HCT116 (cell line): ENCODE measurements at regions not wholly inside any gene's neighbourhood (a gene's known extent, or its start where the extent isn't known, plus 50 kb on each side); places are given as distances from the start of the nearest gene placed in this dataset.

Source experiments
- ATAC-seq: fragments of 200-7000 bp; cut with Tn5 transposase; 2 replicates; pipeline ENCODE4 v1.9.1; 2020; ENCODE audit warnings: mild to moderate bottlenecking, moderate library complexity
- BruUV-seq: library from RNA; stranded (reverse); fragments of 400-500 nt; replicated peaks from 2 replicates; lab custom pipeline; 2021; lab: Mats Ljungman, UMichigan
- CTCF ChIA-PET: fragments of 300-600 bp; sonication (Branson Sonifier 250); formaldehyde crosslinking; loops from one replicate; lab custom pipeline; 2021; ENCODE audit warnings: antibody characterized with exemption; lab: Charles Lee
- POLR2A ChIA-PET: fragments of 300-600, 350-600 bp; sonication (Branson Sonifier 250); formaldehyde crosslinking; loops from one replicate; lab custom pipeline; 2021; ENCODE audit warnings: antibody characterized with exemption; lab: Charles Lee
- RAD21 ChIA-PET, 2 experiments: fragments of 300-600 bp; sonication (Branson Sonifier 250); formaldehyde crosslinking; loops; one replicate each; lab custom pipeline; 2023; ENCODE audit warnings: low total read pairs in 2 of 2; ENCODE audit not compliant: uncharacterized antibody in 2 of 2, unreplicated experiment in 2 of 2, low non-redundant PET in 1 of 2; lab: Charles Lee
- DNase-seq: peaks from one replicate; pipeline ENCODE4 v3.0.0-alpha.2; 2010; ENCODE audit warnings: low read depth, low spot score
- H2AFZ ChIP-seq: fragments of 200-600 bp; shearing (Covaris generic), sonication (generic); 2 replicates; pipeline ENCODE4 v1.6.1; 2017; ENCODE audit warnings: low read depth, mixed run types, mixed read lengths, antibody characterized with exemption, low read length; ENCODE audit not compliant: poor library complexity, severe bottlenecking
- H3K27ac ChIP-seq: 2 replicates; pipeline ENCODE4 v1.5.1; 2012; ENCODE audit warnings: low read depth, low read length
- H3K27me3 ChIP-seq: fragments of 200-600 bp; sonication (generic); 2 replicates; pipeline ENCODE4 v1.6.1; 2016; ENCODE audit warnings: mixed run types, low read length, mixed read lengths; ENCODE audit not compliant: insufficient read depth
- H3K36me3 ChIP-seq, 2 experiments: fragments of 200-500 bp in 1 of 2; fragments of 200-600 bp in 1 of 2; sonication (Bioruptor generic) in 1 of 2; sonication (generic) in 1 of 2; 2 replicates each; pipeline versions ENCODE4 v1.5.1 to v1.6.1; 2014 to 2016; ENCODE audit warnings: low read length in 2 of 2, inconsistent platforms in 1 of 2, mixed read lengths in 1 of 2, mixed run types in 1 of 2; ENCODE audit not compliant: insufficient read depth in 2 of 2, control insufficient read depth in 1 of 2
- H3K4me1 ChIP-seq, 2 experiments: fragments of 200-600 bp in 1 of 2; sonication (generic) in 1 of 2; 2 replicates each; pipeline versions ENCODE4 v1.5.1 to v1.6.1; 2012 to 2017; ENCODE audit warnings: low read length in 2 of 2, inconsistent platforms in 1 of 2, mild to moderate bottlenecking in 1 of 2, mixed read lengths in 1 of 2, mixed run types in 1 of 2, moderate library complexity in 1 of 2; ENCODE audit not compliant: insufficient read depth in 2 of 2, control insufficient read depth in 1 of 2
- H3K4me2 ChIP-seq: fragments of 200-600 bp; sonication (generic); 2 replicates; pipeline ENCODE4 v1.6.1; 2017; ENCODE audit warnings: mixed run types, low read length, mixed read lengths
- H3K4me3 ChIP-seq, 2 experiments: fragments of 200-600 bp in 1 of 2; sonication (generic) in 1 of 2; replicated peaks in 1 of 2; 2 replicates each; pipeline ENCODE4 v1.5.1; 2011 to 2016; ENCODE audit warnings: low read length in 2 of 2, control low read depth in 1 of 2, low read depth in 1 of 2, mild to moderate bottlenecking in 1 of 2, mixed read lengths in 1 of 2, mixed run types in 1 of 2
- H3K79me2 ChIP-seq: fragments of 200-600 bp; sonication (generic); 2 replicates; pipeline ENCODE4 v1.6.1; 2017; ENCODE audit warnings: mild to moderate bottlenecking, mixed run types, low read length, moderate library complexity, mixed read lengths; ENCODE audit not compliant: insufficient read depth
- H3K9ac ChIP-seq: fragments of 200-600 bp; sonication (generic); 2 replicates; pipeline ENCODE4 v1.6.1; 2016; ENCODE audit warnings: low read length, mixed read lengths
- H3K9me2 ChIP-seq: fragments of 200-600 bp; sonication (generic), shearing (Covaris generic); 2 replicates; pipeline ENCODE4 v1.6.1; 2017; ENCODE audit warnings: mixed run types, mild to moderate bottlenecking, moderate library complexity; ENCODE audit not compliant: insufficient read depth
- H3K9me3 ChIP-seq, 2 experiments: fragments of 200-500 bp in 1 of 2; fragments of 200-600 bp in 1 of 2; sonication (Bioruptor generic) in 1 of 2; sonication (generic) in 1 of 2; 2 replicates each; pipeline ENCODE4 v1.6.1; 2014 to 2017; ENCODE audit warnings: low read length in 2 of 2, mixed read lengths in 2 of 2, inconsistent platforms in 1 of 2, low read depth in 1 of 2, mild to moderate bottlenecking in 1 of 2, mixed run types in 1 of 2, moderate library complexity in 1 of 2; ENCODE audit not compliant: control insufficient read depth in 1 of 2, insufficient read depth in 1 of 2
- H4K20me1 ChIP-seq: fragments of 200-600 bp; sonication (generic), shearing (Covaris generic); 2 replicates; pipeline ENCODE4 v1.6.1; 2017; ENCODE audit warnings: mixed run types, mild to moderate bottlenecking, moderate library complexity; ENCODE audit not compliant: insufficient read depth
- CBX3 ChIP-seq: IDR thresholded peaks from 2 replicates; pipeline ENCODE4 v1.6.1; 2012; ENCODE audit warnings: low read depth
- CEBPB ChIP-seq: IDR thresholded peaks from 2 replicates; pipeline ENCODE4 v1.6.1; 2012; ENCODE audit warnings: low read depth
- EGR1 ChIP-seq: IDR thresholded peaks from 2 replicates; pipeline ENCODE4 v1.6.1; 2012; ENCODE audit warnings: low read depth
- EZH2phosphoT487 ChIP-seq: fragments of 200-600 bp; IDR thresholded peaks from 2 replicates; pipeline ENCODE4 v1.6.1; 2018; ENCODE audit warnings: antibody characterized with exemption, borderline replicate concordance
- JUND ChIP-seq: IDR thresholded peaks from 2 replicates; pipeline ENCODE4 v1.6.1; 2012
- POLR2A ChIP-seq: IDR thresholded peaks from 2 replicates; pipeline ENCODE4 v1.7.0; 2011; ENCODE audit warnings: borderline replicate concordance; ENCODE audit not compliant: insufficient read depth, insufficient read length; ENCODE audit errors: extremely low read depth
- RAD21 ChIP-seq: IDR thresholded peaks from 2 replicates; pipeline ENCODE4 v1.6.1; 2012; ENCODE audit warnings: low read depth, mild to moderate bottlenecking
- SIN3A ChIP-seq: IDR thresholded peaks from 2 replicates; pipeline ENCODE4 v1.6.1; 2012; ENCODE audit warnings: low read depth
- SRF ChIP-seq: IDR thresholded peaks from 2 replicates; pipeline ENCODE4 v1.6.1; 2012; ENCODE audit warnings: low read depth
- TCF7L2 ChIP-seq: IDR thresholded peaks from 2 replicates; pipeline ENCODE4 v1.7.0; 2011; ENCODE audit warnings: borderline replicate concordance, inconsistent platforms; ENCODE audit not compliant: insufficient read depth, insufficient read length; ENCODE audit errors: extremely low read depth
- YY1 ChIP-seq: IDR thresholded peaks from 2 replicates; pipeline ENCODE4 v1.6.1; 2011; ENCODE audit warnings: low read length, low read depth, moderate library complexity, mild to moderate bottlenecking; ENCODE audit not compliant: insufficient replicate concordance; ENCODE audit errors: extremely low read depth
- ZNF274 ChIP-seq: fragments of 200-500 bp; sonication (Bioruptor generic); IDR thresholded peaks from 2 replicates; pipeline ENCODE4 v1.6.1; 2014; ENCODE audit warnings: mild to moderate bottlenecking, low read depth, low read length, inconsistent platforms
- intact Hi-C: fragments of 100-400 bp; cut with micrococcal nuclease; formaldehyde crosslinking; loops from 2 replicates; pipeline ENCODE4 v1.10.0; 2022
- TF ChIP-seq, protein P1 (sequence below): IDR thresholded peaks from 2 replicates; pipeline ENCODE4 v1.6.1; 2012; ENCODE audit warnings: low read depth
- TF ChIP-seq, protein P2 (sequence below), 3 experiments: fragments of 200-600 bp in 1 of 3; sonication (generic) in 1 of 3; IDR thresholded peaks in 2 of 3; conservative IDR thresholded peaks in 1 of 3; 2 replicates each; pipeline ENCODE4 v1.5.1; 2012 to 2017; ENCODE audit warnings: low read depth in 2 of 3, low read length in 2 of 3, antibody characterized with exemption in 1 of 3, borderline replicate concordance in 1 of 3, control low read depth in 1 of 3, mild to moderate bottlenecking in 1 of 3, mixed read lengths in 1 of 3, mixed run types in 1 of 3, moderate library complexity in 1 of 3; ENCODE audit not compliant: insufficient read depth in 1 of 3
- TF ChIP-seq, protein P3 (sequence below): IDR thresholded peaks from 2 replicates; pipeline ENCODE4 v1.6.1; 2012

DNA sequence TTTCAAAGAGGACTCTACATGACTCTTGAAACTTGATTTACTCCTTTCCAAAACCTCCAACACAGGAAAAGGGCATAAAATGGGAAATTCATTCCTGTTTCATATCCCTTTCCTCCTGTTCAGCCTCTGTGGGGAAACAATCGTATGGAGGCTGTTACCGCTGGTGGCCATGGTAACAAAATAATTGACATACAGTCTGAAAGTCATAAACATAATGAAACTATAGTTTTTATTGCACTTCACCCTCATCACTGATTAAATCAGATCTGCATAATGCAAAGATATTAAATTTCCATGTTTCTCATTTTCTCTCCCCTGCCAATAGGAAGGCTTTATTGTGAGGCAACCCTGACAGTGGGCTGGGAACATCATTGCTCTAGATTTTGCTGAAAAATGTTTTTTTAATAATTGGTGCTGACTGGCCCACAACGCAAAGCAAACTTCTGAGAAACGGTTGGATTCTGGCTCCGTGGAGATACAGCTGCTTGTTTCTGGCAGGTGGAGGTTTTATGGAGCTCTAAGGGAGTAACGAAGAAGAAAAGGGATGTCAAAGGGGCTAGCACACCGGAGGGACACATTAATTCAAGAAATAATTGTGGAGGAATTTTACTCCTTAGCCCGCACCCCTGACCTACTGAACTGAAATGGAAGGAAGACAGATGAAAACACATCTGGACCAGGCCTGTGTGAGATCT is 154.2 kb upstream of the SHISA6 start:
- H3K79me2 ChIP-seq = no peaks in the 10 kb centered on the region
- H3K36me3 ChIP-seq = no peaks in the 10 kb centered on the region
- RAD21 ChIA-PET = no interaction called here
- H3K4me1 ChIP-seq = no peaks in the 10 kb centered on the region
- no peak for DNase-seq
- TF ChIP-seq CBX3 = no peak
- H3K4me2 ChIP-seq = no peak overlapping the region
- no peaks in the 10 kb centered on the region for H3K27me3 ChIP-seq
- ATAC-seq = no peak
- no peak overlapping the region for H3K4me3 ChIP-seq
- no peak overlapping the region for H2AFZ ChIP-seq
- H3K9ac ChIP-seq = no peak overlapping the region
- CTCF ChIA-PET = no interaction called here
- H3K9me3 ChIP-seq = peaks cover 0 to 16% of the 10 kb centered on the region in 2 experiments; a peak in 2 of 4 replicates
- no peaks in the 10 kb centered on the region for H4K20me1 ChIP-seq
- intact Hi-C loops = no loop called here
- H3K9me2 ChIP-seq = no peaks in the 10 kb centered on the region
- BruUV-seq = no TSS peak
- H3K27ac ChIP-seq = no peak overlapping the region
- POLR2A ChIA-PET = no interaction called here

DNA sequence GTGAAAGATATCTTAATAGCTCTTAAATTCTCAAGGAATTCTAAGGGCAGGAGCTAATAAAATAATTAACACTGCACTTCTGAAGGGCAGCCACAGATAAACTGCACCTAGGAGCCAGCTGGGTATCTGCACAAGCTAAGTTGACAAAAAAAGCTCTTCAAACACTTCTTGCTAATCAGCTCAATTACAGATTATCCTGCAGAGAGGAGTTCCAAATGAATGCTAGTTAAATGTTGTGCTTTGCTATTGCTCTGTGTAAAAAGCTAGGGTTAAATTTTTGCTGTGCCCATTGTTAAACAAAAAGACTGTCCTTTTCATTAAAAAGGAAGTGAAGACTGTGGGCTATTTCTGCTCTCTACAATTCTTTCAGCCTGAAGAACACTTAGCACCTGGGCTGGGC is 158.5 kb upstream of the SHISA6 start:
- POLR2A ChIA-PET = no interaction called here

More for the DNA sequence above, 158.5 kb upstream of the SHISA6 start:
- DNase-seq = no peak
- Histone ChIP-seq H3K4me2 (no peak overlapping the region), H3K4me1 (no peaks in the 10 kb centered on the region), H3K27ac (no peak overlapping the region), H3K9me3 (peaks cover 0 to 9% of the 10 kb centered on the region in 2 experiments; a peak in 2 of 4 replicates), H4K20me1 (no peaks in the 10 kb centered on the region), H3K79me2 (no peaks in the 10 kb centered on the region), H3K4me3 (no peak overlapping the region), H3K9ac (no peak overlapping the region), H2AFZ (no peak overlapping the region), H3K9me2 (no peaks in the 10 kb centered on the region), H3K27me3 (no peaks in the 10 kb centered on the region), H3K36me3 (no peaks in the 10 kb centered on the region)
- intact Hi-C loops = no loop called here
- CTCF ChIA-PET = no interaction called here
- BruUV-seq = no TSS peak
- TF ChIP-seq TCF7L2 (no peak), ZNF274 (no peak), CEBPB (no peak), YY1 (no peak), EGR1 (no peak), POLR2A (no peak), JUND (no peak), SRF (no peak), RAD21 (no peak), EZH2phosphoT487 (no peak), SIN3A (no peak)
- TF ChIP-seq, protein P1, sequence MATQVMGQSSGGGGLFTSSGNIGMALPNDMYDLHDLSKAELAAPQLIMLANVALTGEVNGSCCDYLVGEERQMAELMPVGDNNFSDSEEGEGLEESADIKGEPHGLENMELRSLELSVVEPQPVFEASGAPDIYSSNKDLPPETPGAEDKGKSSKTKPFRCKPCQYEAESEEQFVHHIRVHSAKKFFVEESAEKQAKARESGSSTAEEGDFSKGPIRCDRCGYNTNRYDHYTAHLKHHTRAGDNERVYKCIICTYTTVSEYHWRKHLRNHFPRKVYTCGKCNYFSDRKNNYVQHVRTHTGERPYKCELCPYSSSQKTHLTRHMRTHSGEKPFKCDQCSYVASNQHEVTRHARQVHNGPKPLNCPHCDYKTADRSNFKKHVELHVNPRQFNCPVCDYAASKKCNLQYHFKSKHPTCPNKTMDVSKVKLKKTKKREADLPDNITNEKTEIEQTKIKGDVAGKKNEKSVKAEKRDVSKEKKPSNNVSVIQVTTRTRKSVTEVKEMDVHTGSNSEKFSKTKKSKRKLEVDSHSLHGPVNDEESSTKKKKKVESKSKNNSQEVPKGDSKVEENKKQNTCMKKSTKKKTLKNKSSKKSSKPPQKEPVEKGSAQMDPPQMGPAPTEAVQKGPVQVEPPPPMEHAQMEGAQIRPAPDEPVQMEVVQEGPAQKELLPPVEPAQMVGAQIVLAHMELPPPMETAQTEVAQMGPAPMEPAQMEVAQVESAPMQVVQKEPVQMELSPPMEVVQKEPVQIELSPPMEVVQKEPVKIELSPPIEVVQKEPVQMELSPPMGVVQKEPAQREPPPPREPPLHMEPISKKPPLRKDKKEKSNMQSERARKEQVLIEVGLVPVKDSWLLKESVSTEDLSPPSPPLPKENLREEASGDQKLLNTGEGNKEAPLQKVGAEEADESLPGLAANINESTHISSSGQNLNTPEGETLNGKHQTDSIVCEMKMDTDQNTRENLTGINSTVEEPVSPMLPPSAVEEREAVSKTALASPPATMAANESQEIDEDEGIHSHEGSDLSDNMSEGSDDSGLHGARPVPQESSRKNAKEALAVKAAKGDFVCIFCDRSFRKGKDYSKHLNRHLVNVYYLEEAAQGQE = no peak
- TF ChIP-seq, protein P2, sequence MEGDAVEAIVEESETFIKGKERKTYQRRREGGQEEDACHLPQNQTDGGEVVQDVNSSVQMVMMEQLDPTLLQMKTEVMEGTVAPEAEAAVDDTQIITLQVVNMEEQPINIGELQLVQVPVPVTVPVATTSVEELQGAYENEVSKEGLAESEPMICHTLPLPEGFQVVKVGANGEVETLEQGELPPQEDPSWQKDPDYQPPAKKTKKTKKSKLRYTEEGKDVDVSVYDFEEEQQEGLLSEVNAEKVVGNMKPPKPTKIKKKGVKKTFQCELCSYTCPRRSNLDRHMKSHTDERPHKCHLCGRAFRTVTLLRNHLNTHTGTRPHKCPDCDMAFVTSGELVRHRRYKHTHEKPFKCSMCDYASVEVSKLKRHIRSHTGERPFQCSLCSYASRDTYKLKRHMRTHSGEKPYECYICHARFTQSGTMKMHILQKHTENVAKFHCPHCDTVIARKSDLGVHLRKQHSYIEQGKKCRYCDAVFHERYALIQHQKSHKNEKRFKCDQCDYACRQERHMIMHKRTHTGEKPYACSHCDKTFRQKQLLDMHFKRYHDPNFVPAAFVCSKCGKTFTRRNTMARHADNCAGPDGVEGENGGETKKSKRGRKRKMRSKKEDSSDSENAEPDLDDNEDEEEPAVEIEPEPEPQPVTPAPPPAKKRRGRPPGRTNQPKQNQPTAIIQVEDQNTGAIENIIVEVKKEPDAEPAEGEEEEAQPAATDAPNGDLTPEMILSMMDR (IDR thresholded peaks at IDR 0.05 in 2 of 3, conservative IDR thresholded peaks at IDR 0.05 in 1 of 3; ENCODE audit: borderline replicate concordance in 1 of 3, insufficient read depth in 1 of 3, low read depth in 2 of 3, low read length in 2 of 3) = no peak
- TF ChIP-seq, protein P3, sequence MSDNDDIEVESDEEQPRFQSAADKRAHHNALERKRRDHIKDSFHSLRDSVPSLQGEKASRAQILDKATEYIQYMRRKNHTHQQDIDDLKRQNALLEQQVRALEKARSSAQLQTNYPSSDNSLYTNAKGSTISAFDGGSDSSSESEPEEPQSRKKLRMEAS = no peak
- ATAC-seq = no peak
- RAD21 ChIA-PET = no interaction called here
